NCI-H2107 treated with DMSO at 0.1 percent for 48 hours (cell line): ENCODE measurements at regions not wholly inside any gene's neighbourhood (a gene's known extent, or its start where the extent isn't known, plus 50 kb on each side); places are given as distances from the start of the nearest gene placed in this dataset.

Source experiments
- DNase-seq: peaks from one replicate; lab custom pipeline; 2025; ENCODE audit not compliant: unreplicated experiment; lab: John Stamatoyannopoulos, UW

GRCh38 chr13:84684048-84684662, 801.9 kb upstream of the SLITRK1 start:
- no peak for DNase-seq

GRCh38 chr13:84683448-84683847, 801.2 kb upstream of the SLITRK1 start:
- no peak for DNase-seq

GRCh38 chr13:84677836-84678235, 795.6 kb upstream of the SLITRK1 start:
- DNase-seq, result no peak

- no peak for DNase-seq
These were observed 790.3 kb upstream of the SLITRK1 start for GRCh38 chr13:84672616-84673015.

GRCh38 chr13:84670245-84670644, 788.0 kb upstream of the SLITRK1 start:
- DNase-seq, result no peak

- DNase-seq, result no peak
These were observed 786.4 kb upstream of the SLITRK1 start for GRCh38 chr13:84668637-84669036.

GRCh38 chr13:84662491-84662890, 780.2 kb upstream of the SLITRK1 start:
- no peak for DNase-seq

- DNase-seq, result no peak
These were observed 779.4 kb upstream of the SLITRK1 start for GRCh38 chr13:84661718-84662117.

- no peak for DNase-seq
These were observed 777.0 kb upstream of the SLITRK1 start for GRCh38 chr13:84659359-84659661.

GRCh38 chr13:84658491-84659358, 776.5 kb upstream of the SLITRK1 start:
- no peak for DNase-seq

- DNase-seq, result no peak
These were observed 773.4 kb upstream of the SLITRK1 start for GRCh38 chr13:84655677-84656076.

GRCh38 chr13:84654654-84655275, 772.5 kb upstream of the SLITRK1 start:
- peak; percentile 60 for DNase-seq

GRCh38 chr13:84653915-84654534, 771.8 kb upstream of the SLITRK1 start:
- DNase-seq, result no peak

GRCh38 chr13:84651705-84652104, 769.4 kb upstream of the SLITRK1 start:
- DNase-seq, result no peak

GRCh38 chr13:84651288-84651687, 769.0 kb upstream of the SLITRK1 start:
- no peak for DNase-seq

GRCh38 chr13:84649853-84650252, 767.6 kb upstream of the SLITRK1 start:
- DNase-seq, result no peak

- DNase-seq, result no peak
These were observed 765.9 kb upstream of the SLITRK1 start for GRCh38 chr13:84648069-84648640.

GRCh38 chr13:84646957-84647356, 764.7 kb upstream of the SLITRK1 start:
- no peak for DNase-seq

- DNase-seq, result no peak
These were observed 763.1 kb upstream of the SLITRK1 start for GRCh38 chr13:84645196-84646012.

GRCh38 chr13:84641491-84641890, 759.2 kb upstream of the SLITRK1 start:
- no peak for DNase-seq

- DNase-seq, result no peak
These were observed 758.4 kb upstream of the SLITRK1 start for GRCh38 chr13:84640691-84641090.
